GM19238 (cell line): ENCODE measurements at regions not wholly inside any gene's neighbourhood (a gene's known extent, or its start where the extent isn't known, plus 50 kb on each side); places are given as distances from the start of the nearest gene placed in this dataset.
"Not testable (repeated sequence)": the region's sequence is repeated elsewhere in the genome, so short reads cannot be mapped to it uniquely, and the experiment has no call there.

Experiments
- DNase-seq: peaks from one replicate; pipeline ENCODE4 v3.0.0; 2011; ENCODE audit warnings: low spot score; ENCODE audit not compliant: insufficient read length

DNA sequence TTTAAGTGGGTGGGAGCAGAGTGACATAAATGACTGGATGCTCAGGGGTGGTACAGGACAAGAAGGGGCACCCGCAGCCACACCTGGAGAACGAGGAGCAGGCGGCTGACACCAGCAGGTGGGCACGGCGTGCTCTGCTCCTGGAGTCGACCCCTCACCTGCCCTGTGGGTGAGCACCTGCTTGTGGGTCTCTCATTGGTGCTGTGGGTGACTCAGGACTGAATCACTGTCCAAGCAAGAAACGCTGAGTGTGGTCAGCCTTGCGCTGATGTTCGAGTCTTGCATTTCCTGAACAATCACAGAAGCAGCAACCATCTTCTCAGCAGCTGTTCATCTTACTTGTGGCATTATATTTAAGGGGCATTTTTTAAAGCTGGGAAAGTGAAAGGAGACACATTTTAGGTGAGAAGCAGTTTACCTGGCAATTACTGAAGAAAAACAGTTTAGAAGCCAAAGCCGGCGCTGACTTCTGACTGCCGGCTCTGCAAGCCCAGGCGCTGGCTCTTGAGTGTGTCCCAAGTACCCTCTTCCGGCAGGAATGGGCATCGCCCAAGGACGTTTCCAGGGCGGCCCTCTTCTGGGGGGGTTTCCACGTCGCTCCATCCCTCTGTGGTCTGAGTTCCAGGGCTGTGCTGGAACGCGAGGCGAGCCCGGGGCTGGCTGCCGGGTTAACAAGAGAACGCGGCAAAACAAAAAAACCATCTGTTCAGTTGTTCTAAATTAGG, 145.2 kb upstream of the PFKP start:
- no peak for DNase-seq

DNA sequence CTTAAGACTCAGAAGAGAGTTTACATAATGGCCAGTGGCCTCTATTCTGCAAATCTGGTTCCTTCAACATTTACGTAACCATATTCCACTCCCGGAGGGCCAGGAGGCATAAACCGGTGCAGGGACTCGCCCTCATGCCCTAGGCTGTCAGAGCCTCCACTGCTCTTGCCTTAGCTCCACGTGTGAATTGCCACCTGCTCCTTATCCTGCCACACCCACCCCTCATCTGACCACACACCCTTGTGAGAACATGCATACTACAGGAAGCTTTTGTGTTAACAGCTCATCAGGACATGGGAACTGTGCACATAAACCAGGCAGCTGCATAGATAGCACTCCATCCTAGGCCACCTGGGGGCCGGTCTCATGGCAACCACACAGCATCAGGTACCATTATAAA, 146.7 kb upstream of the PFKP start:
- no peak for DNase-seq

GRCh38 chr10:2920168-2920567, 147.2 kb upstream of the PFKP start:
- DNase-seq = no peak

- no peak for DNase-seq
These were observed 148.3 kb upstream of the PFKP start for GRCh38 chr10:2919016-2919415.

GRCh38 chr10:2918489-2918888, 148.9 kb upstream of the PFKP start:
- DNase-seq = no peak

DNA sequence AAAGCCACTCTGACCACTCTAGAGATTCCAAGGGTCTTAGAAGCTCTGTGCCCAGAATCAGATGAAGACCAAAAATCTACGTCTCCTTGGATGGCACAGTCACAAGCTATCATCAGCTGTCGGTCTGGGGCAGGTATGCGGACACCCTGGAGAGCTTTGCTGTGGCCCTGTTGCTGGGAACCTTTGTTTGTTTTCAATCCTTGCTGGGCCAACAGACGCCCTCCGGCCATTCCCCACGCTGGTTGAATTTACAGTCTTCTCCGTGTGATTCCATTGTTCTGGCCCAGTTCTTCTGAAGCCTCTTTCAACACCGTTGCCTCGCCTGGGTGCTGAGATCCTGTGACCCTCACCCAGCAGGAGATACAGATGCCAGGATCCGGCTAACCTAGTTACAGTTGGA, 149.4 kb upstream of the PFKP start:
- no peak for DNase-seq

GRCh38 chr10:2915412-2915811, 151.9 kb upstream of the PFKP start:
- DNase-seq = no peak

GRCh38 chr10:2914741-2915140, 152.6 kb upstream of the PFKP start:
- DNase-seq = no peak

DNA sequence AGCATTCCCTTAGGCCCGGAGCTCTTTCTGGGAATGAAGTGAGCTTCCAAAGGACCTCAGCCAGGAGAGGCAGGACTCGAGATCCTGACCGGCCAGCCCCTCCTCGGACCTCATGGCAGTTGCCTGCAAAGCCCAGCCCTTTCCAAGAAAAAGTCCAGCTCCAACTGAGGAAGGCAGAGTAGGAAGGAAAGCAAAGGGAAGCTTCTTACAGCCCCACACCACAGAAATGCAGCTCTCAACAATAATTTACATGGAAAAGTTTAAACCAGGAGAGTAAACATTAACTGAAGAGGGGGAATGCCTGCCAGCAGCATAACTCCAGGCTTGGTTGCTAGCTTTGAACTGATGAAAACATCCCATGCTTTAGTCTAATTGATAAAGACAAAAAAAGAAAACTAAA, 153.9 kb upstream of the PFKP start:
- DNase-seq = no peak

DNA sequence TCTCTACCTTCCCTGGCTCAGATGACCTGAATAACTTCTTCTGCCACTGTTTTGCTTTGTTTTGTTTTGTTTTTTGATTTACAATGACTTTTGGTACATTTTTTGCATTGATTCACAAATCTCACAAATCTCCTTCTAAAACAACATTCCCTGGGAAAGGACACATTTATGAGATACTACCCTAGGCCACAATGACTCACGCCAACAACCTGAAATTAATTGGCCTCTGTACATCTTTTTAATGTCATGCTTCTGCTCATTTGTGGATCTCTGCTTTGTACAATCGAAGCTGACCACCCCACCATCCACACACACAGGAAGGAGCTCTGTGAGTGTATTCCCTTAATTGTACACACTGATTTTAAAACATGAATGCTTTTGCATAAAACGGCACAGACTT, 156.7 kb upstream of the PFKP start:
- no peak for DNase-seq

GRCh38 chr10:2909921-2910320, 157.4 kb upstream of the PFKP start:
- no peak for DNase-seq

GRCh38 chr10:2908851-2909630, 158.3 kb upstream of the PFKP start:
- no peak for DNase-seq

GRCh38 chr10:2906974-2907373, 160.4 kb upstream of the PFKP start:
- no peak for DNase-seq

GRCh38 chr10:2905851-2906250, 161.5 kb upstream of the PFKP start:
- DNase-seq = no peak

DNA sequence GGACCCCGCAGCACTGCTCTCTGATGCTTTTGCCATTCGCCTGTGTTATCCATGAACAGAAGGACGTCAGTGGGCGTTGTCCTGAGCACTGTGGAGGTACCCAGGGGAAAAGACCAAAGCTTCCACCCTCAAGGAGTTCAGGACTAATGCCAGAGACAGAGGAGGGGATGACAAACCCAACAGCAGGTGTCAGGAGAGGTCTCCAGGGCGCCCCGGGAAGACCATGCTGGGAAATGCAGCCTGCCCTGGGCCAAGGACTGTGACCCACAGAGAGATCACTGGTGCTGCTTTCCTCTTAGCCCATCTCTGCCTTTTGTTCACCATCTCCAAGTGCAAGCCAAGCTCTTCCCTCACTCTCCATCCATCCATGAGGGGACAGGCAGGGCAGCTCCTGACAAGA, 166.8 kb upstream of the PFKP start:
- DNase-seq = no peak

DNA sequence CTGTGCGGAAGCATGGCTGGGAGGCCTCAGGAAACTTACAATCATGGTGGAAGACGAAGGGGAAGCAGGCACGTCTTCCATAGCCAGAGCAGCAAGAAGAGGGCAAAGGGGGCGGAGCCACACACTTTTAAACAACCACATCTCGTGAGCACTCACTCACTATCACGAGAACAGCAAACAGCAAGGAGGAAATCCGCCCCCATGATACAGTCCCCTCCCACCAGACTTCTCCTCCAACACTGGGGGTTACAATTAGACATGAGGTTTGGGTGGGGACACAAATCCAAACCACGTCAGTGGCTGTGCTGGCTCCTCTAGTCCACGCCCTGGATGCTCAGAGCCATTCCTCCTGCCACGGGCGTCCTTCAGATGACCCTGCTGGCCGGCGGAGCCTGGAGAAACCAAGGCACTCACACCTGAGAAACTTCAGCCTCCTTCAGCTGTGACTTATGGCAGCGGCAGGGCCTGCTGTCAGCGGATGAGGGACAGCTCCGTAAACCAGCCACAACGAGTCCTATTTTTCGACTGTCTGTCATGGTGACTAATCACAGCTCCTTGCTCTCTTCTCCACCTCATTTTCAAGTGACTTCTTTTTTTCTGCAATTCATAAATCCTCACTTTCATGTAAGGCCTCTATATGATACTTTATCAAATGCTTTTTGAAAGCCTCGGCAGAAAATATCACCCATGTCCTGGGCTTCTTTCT, 167.9 kb upstream of the PFKP start:
- no peak for DNase-seq

DNA sequence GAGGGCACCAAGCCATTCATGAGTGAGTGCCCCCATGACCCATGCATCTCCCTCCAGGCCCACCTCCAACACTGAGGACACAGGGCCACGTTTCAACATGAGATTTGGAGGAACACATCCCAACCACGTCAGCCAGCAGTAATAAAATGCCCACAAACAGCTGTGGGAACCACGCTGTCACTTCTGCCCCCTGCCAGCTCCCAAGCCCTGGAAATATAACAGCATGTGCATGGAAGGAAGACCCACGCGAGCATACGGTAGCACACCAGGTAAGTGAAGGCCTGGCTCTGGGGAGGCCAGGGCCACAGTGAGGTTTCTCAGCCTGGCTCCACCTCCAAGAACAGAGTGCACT, 168.9 kb upstream of the PFKP start:
- no peak for DNase-seq

GRCh38 chr10:2897619-2898508, 169.5 kb upstream of the PFKP start:
- DNase-seq = no peak

GRCh38 chr10:2896334-2896733, 171.0 kb upstream of the PFKP start:
- DNase-seq = not testable (repeated sequence)

- no peak for DNase-seq
These were observed 171.7 kb upstream of the PFKP start for GRCh38 chr10:2895594-2896196.

DNA sequence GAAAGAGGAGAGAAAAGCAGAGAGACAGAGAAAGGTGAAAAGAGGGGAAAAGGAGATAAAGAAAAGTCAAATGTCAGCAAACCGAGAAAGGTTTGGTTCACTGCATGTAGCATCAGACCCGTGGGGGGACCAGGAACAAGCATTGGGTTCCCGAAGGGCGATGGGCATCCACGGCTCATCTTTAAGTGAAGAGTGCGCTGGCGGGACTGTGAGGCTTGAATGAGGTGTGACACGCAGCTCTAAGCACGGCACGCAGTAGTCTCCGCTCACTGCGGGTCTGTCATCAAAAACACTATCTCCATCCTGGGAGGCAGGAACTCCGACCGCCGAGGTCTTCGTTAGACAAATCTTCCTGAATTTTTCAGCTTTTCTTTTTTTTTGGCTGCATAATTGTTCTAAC, 173.4 kb upstream of the PFKP start:
- no peak for DNase-seq
